ENCODE measurements at regions not wholly inside any gene's neighbourhood (a gene's known extent, or its start where the extent isn't known, plus 50 kb on each side); places are given as distances from the start of the nearest gene placed in this dataset.

DNA sequence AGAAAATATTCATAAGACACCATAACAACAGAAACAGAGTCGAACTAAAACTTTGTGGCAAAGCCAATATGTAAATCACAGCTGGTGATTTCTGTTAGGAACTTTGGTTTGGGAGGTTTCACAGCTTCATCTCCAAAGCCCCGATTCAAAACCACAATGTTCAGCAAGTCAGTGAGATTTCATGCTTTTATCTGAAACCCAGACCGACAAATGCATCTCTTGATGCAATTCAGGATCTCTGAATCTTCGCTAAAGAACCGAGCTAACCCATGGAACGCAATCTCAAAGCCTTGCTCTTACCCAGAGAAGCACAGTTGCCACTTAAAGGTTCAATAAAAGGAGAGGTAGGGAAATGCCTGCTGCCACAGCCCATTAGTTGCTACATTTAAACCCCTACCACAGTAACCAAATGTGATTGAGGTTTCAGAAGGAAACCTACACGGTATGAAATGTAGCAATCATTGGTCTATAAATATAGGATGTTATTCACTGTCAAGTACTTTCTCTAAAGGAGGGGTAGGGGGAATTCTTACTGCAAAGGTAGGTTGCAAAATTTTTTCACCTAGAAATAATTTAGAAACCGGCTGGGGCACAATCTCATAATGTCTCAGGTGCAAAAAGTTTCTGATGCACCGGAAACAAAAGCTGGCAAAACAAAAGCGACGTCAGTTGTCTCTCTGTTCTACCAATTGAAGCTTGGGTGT is 381.0 kb upstream of the ARID1B start:
- Mint-ChIP-seq H3K27ac (peak overlapping the region; percentile 43), H3K27me3 (peaks cover 70% of the 10 kb centered on the region), H3K4me3 (peak overlapping the region; percentile 62), H3K36me3 (no peaks in the 10 kb centered on the region), H3K9me3 (no peaks in the 10 kb centered on the region), H3K4me1 (peaks cover 15% of the 10 kb centered on the region)
- ATAC-seq (ENCODE audit: low read depth) = peak; percentile 63
- POLR2A ChIA-PET = no interaction called here
- no peak for DNase-seq

DNA sequence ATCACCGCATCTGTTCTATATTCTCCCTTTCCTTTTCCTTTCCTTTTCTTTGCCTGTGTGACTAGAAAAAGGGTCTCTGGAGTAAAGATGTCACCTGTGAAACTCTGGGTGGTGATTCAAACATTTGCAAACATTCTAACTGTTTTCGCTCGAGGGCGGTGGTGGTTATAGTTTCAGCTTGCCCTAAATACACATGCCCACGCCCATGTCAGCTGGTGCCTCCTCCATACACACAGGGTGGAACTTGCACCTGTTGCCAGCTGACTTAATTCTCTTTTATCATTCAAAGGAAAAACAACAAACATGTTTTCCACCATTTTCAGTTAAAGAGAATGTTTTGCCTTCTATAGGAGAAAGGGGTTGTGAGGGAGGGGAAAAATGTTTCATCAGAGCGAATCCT is 381.9 kb upstream of the ARID1B start:
- no peaks in the 10 kb centered on the region for H3K9me3 Mint-ChIP-seq
- DNase-seq (no peak), ATAC-seq (ENCODE audit: low read depth) (no peak)
- H3K27me3 Mint-ChIP-seq = peaks cover 63% of the 10 kb centered on the region
- H3K4me1 Mint-ChIP-seq = peaks cover 15% of the 10 kb centered on the region
- no peaks in the 10 kb centered on the region for H3K36me3 Mint-ChIP-seq
- H3K4me3 Mint-ChIP-seq = no peak overlapping the region
- POLR2A ChIA-PET = no interaction called here
- H3K27ac Mint-ChIP-seq = no peak overlapping the region

DNA sequence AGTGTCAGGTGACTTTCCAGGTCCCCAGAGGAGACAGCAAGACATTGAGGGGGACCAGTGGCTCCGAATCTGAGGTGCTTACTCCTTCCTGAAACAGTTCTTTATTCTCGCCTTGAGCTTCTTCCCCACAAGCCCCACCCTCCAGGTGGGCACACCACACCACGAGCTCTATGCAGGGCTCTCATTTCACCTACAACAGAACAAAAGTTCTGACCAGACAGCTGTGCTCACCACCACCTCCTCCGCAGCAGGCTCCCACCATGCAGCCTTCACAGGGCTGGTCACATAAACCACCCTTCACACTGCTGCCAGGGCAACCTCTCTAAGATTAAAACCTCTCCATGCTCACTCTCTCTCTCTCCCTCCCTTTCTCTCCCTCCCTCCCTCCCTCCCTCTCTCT is 384.5 kb upstream of the ARID1B start:
- no peak for DNase-seq
- H3K36me3 Mint-ChIP-seq = no peaks in the 10 kb centered on the region
- POLR2A ChIA-PET = no interaction called here
- no peak for ATAC-seq (ENCODE audit: low read depth)
- H3K9me3 Mint-ChIP-seq = no peaks in the 10 kb centered on the region
- H3K4me3 Mint-ChIP-seq = no peak overlapping the region
- H3K4me1 Mint-ChIP-seq = peaks cover 15% of the 10 kb centered on the region
- no peak overlapping the region for H3K27ac Mint-ChIP-seq
- peaks cover 41% of the 10 kb centered on the region for H3K27me3 Mint-ChIP-seq

DNA sequence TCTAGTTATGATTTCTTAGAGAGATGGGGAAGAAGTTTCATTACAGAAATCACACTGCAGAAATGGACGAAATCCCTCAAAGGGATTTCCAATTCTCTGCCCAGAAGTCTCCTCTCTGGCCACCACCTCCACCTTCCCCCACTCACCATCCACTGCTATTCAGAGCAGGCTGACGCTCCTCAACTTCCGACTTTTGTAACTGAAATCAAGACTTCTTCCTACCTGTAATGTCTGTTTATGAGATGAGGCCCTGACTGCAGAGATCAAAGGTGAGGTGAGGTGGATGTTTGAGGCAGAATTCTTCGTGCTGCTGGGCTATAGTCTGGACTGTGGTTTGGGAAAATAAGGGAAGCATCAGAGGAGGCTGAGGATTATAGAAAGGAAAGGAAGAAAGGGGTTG is 385.2 kb upstream of the ARID1B start:
- peaks cover 43% of the 10 kb centered on the region for H3K27me3 Mint-ChIP-seq
- ATAC-seq (ENCODE audit: low read depth) (no peak), DNase-seq (no peak)
- H3K4me1 Mint-ChIP-seq = peaks cover 15% of the 10 kb centered on the region
- H3K9me3 Mint-ChIP-seq = no peaks in the 10 kb centered on the region
- H3K4me3 Mint-ChIP-seq = no peak overlapping the region
- POLR2A ChIA-PET = no interaction called here
- no peaks in the 10 kb centered on the region for H3K36me3 Mint-ChIP-seq
- H3K27ac Mint-ChIP-seq = no peak overlapping the region

DNA sequence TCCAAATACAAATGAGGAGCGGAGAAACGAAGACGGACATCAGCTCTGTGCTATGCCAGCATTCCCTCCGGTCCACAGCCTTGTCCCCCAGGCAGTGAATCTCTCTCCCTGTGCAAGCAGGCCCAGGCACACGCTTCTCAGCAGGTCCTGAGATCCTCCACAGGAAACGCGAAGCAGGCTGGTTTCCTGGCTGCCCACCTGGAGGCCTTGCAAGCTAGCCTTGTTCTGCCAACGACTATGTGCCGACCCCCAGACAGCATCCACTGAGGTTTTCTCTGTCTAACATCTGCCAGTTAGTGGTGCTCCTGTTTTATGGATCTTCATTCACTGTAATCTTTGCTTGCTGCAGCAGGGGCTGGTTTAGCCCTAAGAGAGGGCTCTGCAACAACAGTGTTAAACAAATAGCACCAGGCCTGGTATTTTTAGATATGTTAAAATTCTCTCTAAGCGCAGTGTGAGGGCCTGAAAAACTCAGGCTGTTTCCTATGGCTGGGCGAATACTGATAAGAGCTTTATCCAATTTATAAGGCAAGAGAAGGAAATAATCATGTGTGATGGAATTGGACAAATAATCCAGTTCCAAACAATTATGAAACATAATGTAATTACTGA is 386.0 kb upstream of the ARID1B start:
- H3K4me3 Mint-ChIP-seq = no peak overlapping the region
- POLR2A ChIA-PET = no interaction called here
- DNase-seq (no peak), ATAC-seq (ENCODE audit: low read depth) (no peak)
- peaks cover 45% of the 10 kb centered on the region for H3K27me3 Mint-ChIP-seq
- H3K36me3 Mint-ChIP-seq = no peaks in the 10 kb centered on the region
- peaks cover 10% of the 10 kb centered on the region for H3K4me1 Mint-ChIP-seq
- no peak overlapping the region for H3K27ac Mint-ChIP-seq
- H3K9me3 Mint-ChIP-seq = no peaks in the 10 kb centered on the region

DNA sequence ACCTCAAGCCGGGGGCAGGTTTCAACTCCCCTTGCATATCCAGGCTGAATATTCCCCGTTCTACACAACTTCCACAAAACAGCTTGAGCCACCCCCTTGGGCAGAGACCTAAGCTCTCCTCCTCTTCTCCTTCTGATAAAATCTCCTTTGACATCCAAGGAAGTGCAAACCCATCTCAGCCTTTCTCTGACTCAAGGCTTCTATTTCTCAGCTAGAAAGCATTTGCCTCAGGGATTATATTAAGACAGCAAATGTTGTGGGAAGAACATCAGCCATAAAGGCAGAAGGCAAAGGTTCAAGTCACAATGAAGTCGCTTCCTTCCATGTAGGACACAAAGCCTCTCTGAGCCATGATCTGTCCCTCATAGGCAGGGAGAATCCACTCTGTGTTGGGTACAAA is 386.6 kb upstream of the ARID1B start:
- H3K4me3 Mint-ChIP-seq = no peak overlapping the region
- H3K27ac Mint-ChIP-seq = no peak overlapping the region
- peaks cover 2% of the 10 kb centered on the region for H3K9me3 Mint-ChIP-seq
- ATAC-seq (ENCODE audit: low read depth) (no peak), DNase-seq (no peak)
- H3K27me3 Mint-ChIP-seq = peaks cover 45% of the 10 kb centered on the region
- peaks cover 5% of the 10 kb centered on the region for H3K4me1 Mint-ChIP-seq
- POLR2A ChIA-PET = no interaction called here
- no peaks in the 10 kb centered on the region for H3K36me3 Mint-ChIP-seq

DNA sequence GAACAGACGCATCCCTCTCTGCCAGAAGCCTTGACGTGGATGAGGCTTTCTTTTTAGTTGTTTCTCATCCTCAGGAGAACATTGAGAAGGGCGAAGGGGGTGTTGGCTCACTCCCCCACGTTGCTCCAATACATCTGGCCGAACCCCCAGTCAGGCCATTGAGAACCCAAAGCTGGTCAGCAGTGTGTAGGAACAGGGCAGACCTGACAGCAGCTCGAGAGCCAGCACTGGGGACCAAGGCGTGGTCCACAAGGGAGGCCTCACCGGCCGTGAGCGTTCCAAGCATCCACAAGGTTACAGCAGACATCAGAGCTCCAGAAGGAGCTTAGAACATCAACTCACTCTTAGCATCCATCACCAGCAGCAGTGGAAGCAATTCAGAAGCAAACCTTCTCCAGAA is 387.9 kb upstream of the ARID1B start:
- POLR2A ChIA-PET = no interaction called here
- DNase-seq = no peak
- no peak overlapping the region for H3K4me3 Mint-ChIP-seq
- ATAC-seq (ENCODE audit: low read depth) = no peak
- peaks cover 8% of the 10 kb centered on the region for H3K9me3 Mint-ChIP-seq
- H3K27me3 Mint-ChIP-seq = peaks cover 34% of the 10 kb centered on the region
- H3K4me1 Mint-ChIP-seq = peaks cover 2% of the 10 kb centered on the region
- peaks cover 4% of the 10 kb centered on the region for H3K36me3 Mint-ChIP-seq
- H3K27ac Mint-ChIP-seq = no peak overlapping the region

DNA sequence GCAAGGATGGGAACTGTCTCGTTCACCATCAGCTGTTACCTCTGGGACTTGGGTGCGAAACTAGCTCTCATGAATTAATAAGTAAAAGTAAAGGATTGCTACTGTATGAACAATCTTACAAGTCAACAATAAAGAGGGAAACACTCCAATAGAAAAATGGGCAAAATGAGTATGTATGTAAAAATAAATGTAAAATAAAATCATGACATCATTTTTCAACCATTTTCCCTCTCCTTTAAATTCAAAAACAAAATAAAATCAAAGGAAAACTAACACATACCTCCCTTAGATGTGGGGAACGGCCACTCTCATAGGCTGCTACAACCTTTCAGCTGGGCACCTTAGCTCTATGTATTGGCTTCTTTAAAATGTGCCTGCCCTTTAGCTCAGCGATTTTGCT is 389.7 kb upstream of the ARID1B start:
- H3K4me1 Mint-ChIP-seq = peaks cover 2% of the 10 kb centered on the region
- POLR2A ChIA-PET = no interaction called here
- H3K9me3 Mint-ChIP-seq = peaks cover 9% of the 10 kb centered on the region
- DNase-seq = no peak
- H3K4me3 Mint-ChIP-seq = no peak overlapping the region
- peaks cover 17% of the 10 kb centered on the region for H3K27me3 Mint-ChIP-seq
- H3K36me3 Mint-ChIP-seq = peaks cover 4% of the 10 kb centered on the region
- no peak for ATAC-seq (ENCODE audit: low read depth)
- H3K27ac Mint-ChIP-seq = no peak overlapping the region

DNA sequence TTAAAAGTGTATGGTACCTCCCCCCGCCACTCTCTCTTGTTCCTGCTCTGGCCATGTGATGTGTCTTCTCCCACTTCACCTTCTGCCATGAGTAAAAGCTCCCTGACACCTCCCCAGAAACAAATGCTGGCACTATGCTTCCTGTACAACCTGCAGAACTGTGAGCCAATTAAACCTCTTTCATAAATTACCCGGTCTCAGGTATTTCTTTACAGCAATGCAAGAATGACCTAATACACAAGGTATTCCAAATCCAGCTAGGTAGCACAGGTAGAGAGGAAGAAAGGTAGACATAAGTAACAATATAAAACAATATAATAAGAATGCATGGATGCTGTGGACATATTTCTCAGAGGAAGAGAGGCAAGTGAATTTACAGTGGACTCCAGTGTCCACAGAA is 394.1 kb upstream of the ARID1B start:
- H3K4me3 Mint-ChIP-seq = no peak overlapping the region
- peaks cover 3% of the 10 kb centered on the region for H3K4me1 Mint-ChIP-seq
- POLR2A ChIA-PET = no interaction called here
- H3K27ac Mint-ChIP-seq = no peak overlapping the region
- peaks cover 17% of the 10 kb centered on the region for H3K27me3 Mint-ChIP-seq
- ATAC-seq (ENCODE audit: low read depth) (no peak), DNase-seq (no peak)
- H3K9me3 Mint-ChIP-seq = peaks cover 9% of the 10 kb centered on the region
- peaks cover 4% of the 10 kb centered on the region for H3K36me3 Mint-ChIP-seq

DNA sequence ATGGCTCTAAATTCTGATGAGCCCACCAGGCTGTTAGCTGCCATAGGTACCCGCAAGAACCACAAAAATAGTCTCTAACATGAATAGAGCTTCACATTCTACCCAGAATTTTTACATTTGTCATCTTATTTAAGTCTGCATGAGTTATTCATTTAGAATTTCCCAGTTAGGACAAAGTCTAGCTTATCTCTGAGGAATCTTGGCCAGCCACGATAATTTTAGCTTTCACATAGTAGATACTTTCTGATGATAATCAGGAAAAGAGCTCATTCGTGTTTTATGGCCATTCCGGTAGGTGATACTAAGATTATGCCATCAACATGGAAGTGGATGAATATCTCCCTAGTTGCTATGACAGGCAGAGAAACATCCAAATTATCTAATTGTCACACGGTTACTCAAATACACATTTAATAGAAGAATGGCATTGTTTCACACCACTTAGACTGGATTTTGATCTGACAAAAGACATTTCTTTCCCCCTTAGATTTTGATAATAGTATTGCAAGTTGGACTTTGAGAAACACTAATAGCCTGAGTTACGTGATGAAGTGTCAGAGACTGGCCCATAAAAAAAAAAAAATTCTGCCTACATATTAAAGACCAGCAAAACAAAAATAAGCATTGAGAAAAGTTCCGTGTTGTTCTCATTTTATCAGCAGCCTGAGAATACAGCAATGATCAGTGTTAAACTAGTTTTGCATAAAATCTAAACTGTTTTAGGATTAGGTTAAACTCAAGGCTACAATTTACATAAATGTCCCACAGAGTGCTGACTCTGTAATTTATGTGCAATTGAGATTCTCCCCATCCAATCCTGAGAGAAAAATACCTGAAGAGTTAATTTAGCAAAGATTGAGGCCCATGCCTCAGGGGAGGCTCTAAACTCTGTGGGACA is 397.5 kb upstream of the ARID1B start:
- H3K27ac Mint-ChIP-seq = no peak overlapping the region
- H3K36me3 Mint-ChIP-seq = peaks cover 3% of the 10 kb centered on the region
- no peak overlapping the region for H3K4me3 Mint-ChIP-seq
- H3K9me3 Mint-ChIP-seq = peaks cover 3% of the 10 kb centered on the region
- DNase-seq (no peak), ATAC-seq (ENCODE audit: low read depth) (no peak)
- POLR2A ChIA-PET = no interaction called here
- H3K27me3 Mint-ChIP-seq = peaks cover 14% of the 10 kb centered on the region
- H3K4me1 Mint-ChIP-seq = peaks cover 3% of the 10 kb centered on the region

DNA sequence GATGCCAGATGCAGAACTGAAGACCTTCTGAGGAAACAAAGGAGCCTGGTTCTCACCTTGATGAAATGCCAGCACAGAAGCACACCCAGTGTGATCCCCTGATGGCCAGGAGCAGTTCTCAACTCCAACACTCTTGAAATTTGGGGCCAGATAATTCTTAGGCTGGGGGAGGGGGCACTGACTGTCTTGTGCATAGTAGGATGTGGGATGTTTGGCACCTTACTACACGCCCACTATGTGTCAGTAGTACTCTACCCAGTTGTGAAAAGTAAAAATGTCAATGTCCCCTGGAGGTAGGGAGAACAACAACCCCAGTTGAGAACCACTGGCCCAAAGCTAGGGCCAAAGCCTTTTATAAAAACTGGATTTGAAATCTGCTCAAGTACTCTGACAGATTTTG is 398.3 kb upstream of the ARID1B start:
- DNase-seq = no peak
- Mint-ChIP-seq H3K27ac (no peak overlapping the region), H3K27me3 (peaks cover 14% of the 10 kb centered on the region), H3K4me3 (no peak overlapping the region), H3K4me1 (peaks cover 3% of the 10 kb centered on the region), H3K36me3 (no peaks in the 10 kb centered on the region), H3K9me3 (no peaks in the 10 kb centered on the region)
- POLR2A ChIA-PET = interaction anchor here (0.6 kb wide), 1 partner anchor 765 kb away, joined by 4 read pairs; no protein-coding TSS in a partner anchor
- no peak for ATAC-seq (ENCODE audit: low read depth)

DNA sequence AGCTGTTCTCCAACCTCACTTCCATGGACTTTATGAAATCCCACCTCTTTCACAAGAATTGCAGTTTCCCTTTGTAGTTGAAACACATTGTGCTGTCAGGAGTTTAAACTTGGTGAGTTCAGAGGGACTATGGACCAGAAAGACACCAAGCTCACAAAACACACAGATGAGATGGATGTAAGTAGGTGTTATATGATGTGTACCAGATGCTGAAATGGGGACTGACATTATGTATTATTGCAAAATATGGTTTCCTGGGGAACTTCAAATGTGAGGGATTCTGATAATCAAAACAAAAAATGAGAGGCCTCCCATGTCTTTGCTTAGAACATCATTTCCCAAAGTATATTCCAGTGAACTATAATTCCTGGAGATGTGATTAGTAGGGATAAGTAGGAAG is 401.1 kb upstream of the ARID1B start:
- Mint-ChIP-seq H3K4me1 (peaks cover 3% of the 10 kb centered on the region), H3K9me3 (peaks cover 5% of the 10 kb centered on the region), H3K4me3 (no peak overlapping the region), H3K36me3 (no peaks in the 10 kb centered on the region), H3K27ac (no peak overlapping the region), H3K27me3 (peaks cover 16% of the 10 kb centered on the region)
- POLR2A ChIA-PET = no interaction called here
- ATAC-seq (ENCODE audit: low read depth) (no peak), DNase-seq (no peak)

DNA sequence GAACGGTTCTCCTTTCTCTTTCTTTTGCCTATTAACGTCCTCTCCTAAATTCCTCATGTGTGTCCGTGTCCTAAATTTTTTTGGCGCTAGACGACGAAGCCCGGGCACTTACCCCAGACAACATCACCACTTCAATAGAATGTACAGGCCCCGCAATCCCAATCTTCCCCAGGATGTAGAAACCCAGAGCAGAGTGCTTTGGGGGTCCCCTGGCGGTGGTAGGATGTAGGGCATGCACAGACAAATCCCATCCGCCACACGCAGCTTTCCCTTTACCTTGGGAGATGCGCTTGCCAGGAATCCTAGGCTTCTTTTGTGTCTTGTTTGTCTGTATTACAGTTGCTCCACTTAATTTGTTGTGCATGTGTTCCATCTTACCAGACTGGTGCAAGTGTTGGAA is 417.3 kb upstream of the ARID1B start:
- DNase-seq (no peak), ATAC-seq (ENCODE audit: low read depth) (no peak)
- no peaks in the 10 kb centered on the region for H3K4me1 Mint-ChIP-seq
- no peaks in the 10 kb centered on the region for H3K36me3 Mint-ChIP-seq
- peaks cover 10% of the 10 kb centered on the region for H3K9me3 Mint-ChIP-seq
- POLR2A ChIA-PET = no interaction called here
- no peaks in the 10 kb centered on the region for H3K27me3 Mint-ChIP-seq
- H3K27ac Mint-ChIP-seq = no peak overlapping the region
- no peak overlapping the region for H3K4me3 Mint-ChIP-seq

DNA sequence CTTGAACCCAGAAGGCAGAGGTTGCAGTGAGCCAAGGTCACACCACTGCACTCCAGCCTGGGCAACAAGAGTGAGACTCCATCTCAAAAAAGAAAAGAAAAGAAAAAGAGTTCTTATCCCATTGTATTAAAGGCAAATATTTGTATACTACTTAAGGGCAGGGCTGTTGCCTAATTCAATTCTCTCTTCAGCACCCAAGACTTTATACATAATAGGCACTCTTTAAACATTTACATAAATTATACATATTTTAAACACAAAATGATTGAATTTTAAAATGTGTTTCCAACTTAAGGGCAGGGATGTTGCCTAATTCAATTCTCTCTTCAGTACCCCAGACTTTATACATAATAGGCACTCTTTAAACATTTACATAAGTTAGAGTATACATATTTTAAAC is 424.3 kb upstream of the ARID1B start:
- Mint-ChIP-seq H3K4me3 (no peak overlapping the region), H3K27ac (no peak overlapping the region)
- POLR2A ChIA-PET = no interaction called here

More for the DNA sequence above, 424.3 kb upstream of the ARID1B start:
- DNase-seq (no peak), ATAC-seq (ENCODE audit: low read depth) (no peak)
- no peaks in the 10 kb centered on the region for H3K36me3 Mint-ChIP-seq
- no peaks in the 10 kb centered on the region for H3K4me1 Mint-ChIP-seq
- H3K27me3 Mint-ChIP-seq = peaks cover 5% of the 10 kb centered on the region
- peaks cover 9% of the 10 kb centered on the region for H3K9me3 Mint-ChIP-seq

All from activated naive CD8-positive, alpha-beta T cell treated with anti-CD3 and anti-CD28 coated beads, Interleukin-2, amount 10 ng/mL, durations not matched to agents 7 days and 5 days (primary cell).